GM21786 (cell line): ENCODE measurements at regions not wholly inside any gene's neighbourhood (a gene's known extent, or its start where the extent isn't known, plus 50 kb on each side); places are given as distances from the start of the nearest gene placed in this dataset.
"Not testable (repeated sequence)": the region's sequence is repeated elsewhere in the genome, so short reads cannot be mapped to it uniquely, and the experiment has no call there.

Experiments used
- ATAC-seq: cut with Tn5 transposase; IDR thresholded peaks from one replicate; pipeline ENCODE4 v1.9.1; 2021; ENCODE audit not compliant: unreplicated experiment

DNA sequence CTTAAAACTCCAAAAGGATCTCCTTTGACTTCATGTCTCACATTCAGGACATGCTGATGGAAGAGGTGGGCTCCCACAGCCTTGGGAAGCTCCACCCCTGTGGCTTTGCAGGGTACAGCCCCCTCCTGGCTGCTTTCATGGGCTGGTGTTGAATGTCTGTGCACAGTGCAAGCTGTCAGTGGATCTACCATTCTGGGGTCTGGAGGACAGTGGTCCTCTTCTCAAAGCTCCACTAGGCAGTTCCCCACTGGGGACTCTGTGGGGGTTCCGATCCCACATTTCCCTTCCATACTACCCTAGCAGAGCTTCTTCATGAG, 150.2 kb upstream of the FBXL17 start:
- ATAC-seq: not testable (repeated sequence)

DNA sequence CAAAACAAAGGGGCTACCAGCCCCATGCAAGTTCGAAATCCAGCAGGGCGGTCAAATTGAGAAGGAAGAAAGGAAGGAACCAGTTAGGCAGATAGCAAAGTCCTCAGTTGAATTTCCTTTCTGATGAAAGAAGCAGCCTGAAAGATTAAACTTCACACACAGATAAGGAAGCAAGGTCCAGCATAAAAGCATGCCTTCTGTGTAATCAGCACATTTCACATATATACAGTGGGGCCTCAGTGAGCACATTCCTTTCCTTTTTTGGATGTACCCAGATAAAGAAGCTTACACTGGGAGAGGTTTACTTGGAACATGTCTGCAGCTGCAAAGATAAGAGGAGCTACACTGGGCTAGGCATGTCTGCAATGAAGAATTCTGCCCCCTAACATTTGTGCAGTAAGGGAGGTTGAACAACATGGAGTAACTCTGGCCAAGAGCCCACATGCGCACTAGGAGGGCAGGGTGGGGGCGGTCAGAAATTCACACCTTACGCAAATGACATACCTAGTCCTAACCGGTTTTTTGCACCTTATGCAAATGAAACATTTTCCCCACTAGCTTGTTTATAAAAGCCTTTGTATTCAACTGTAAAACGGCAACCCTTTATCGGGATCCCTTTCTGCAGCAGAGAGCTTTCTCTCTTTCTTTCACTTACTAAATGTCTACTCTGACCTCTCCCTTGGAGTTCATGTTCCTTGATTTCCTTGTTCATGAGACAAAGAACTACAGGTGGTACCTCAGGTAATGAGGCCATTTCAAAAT, 149.7 kb upstream of the FBXL17 start:
- no peak for ATAC-seq

DNA sequence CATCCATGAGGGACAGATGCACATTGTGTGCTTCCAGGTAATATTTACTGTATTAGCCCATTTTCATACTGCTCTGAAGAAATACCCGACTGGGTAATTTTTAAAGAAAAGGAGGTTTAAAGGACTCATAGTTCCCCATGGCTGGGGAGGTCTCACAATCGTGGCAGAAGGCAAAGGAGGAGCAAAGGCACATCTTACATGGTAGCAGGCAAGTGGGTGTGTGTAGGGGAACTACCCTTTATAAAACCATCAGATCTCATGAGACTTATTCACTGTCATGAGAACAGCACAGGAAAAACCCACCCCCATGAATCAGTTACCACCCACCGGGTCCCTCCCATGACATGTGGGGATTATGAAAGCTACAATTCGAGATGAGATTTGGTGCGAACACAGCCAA, 148.8 kb upstream of the FBXL17 start:
- ATAC-seq: no peak

DNA sequence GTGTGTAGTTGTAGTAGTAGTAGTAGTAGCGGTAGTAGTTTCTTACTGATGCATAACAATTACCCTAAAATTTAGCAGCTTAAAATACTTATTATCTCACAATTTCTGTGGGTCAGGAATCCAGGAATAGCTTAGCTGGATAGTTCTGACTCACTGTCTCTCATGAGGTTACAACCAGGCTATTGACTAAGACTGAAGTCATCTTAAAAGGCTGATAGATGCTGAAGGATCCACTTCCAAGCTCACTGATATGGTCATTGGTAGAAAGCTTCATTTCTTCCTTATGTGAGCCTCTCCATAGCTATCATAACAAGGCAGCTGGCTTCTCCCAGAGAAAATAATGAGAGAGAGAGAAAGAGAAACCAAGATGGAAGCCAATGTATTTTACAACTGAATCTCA, 147.5 kb upstream of the FBXL17 start:
- no peak for ATAC-seq

DNA sequence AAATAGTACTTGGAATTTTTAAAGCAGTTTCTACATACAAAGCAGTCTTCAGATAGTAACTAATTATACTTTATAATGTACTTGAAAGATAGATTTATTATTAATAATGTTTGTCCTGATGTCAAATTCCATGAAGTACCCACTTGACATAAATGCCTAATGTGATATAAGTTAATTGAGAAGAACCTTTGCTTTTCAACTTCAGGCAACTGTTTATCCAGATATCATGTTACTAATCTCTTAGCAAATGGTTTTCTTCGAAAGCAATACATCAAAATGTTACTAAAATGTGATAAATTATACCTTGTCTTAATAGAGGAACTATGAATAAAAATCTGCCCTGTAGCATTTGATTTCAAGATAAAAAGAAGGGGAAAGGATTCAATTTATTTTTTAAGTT, 146.8 kb upstream of the FBXL17 start:
- no peak for ATAC-seq

DNA sequence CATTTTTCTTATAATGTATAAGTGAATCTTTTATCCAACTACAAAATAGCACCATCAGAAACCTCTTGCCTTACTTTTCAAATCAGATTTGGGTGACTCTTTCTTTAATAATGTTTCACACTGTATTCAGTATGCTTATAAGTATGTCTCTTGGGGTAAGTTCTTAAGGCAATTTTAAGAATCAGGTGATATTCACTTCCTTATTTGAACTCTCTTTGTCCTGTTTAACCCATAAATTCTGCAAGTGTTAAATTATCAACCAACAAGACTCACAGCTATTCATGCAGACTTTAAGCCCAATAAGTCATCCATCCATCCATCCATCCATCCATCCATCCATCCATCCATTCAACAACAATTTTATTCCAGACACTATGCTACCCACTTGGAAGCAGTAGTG, 142.7 kb upstream of the FBXL17 start:
- no peak for ATAC-seq

DNA sequence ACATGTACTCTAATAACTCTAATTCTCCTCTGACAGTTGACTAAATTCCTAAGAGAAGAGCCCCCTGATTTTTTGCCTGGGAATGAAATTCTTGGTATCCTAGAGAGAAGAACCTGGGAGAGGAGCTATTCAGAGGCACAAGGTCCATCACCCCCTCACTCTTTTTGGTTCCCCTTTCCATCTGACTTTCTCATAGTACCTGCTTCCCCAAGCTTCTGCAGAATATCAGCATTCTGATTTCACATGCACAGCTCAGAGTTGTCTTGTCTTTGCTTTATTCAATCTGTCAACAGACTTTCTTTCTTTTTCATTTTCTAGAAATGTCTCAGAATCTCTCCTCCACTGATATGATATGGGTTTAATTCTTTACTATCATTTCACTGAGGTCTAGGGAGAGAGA, 141.5 kb upstream of the FBXL17 start:
- ATAC-seq: no peak

DNA sequence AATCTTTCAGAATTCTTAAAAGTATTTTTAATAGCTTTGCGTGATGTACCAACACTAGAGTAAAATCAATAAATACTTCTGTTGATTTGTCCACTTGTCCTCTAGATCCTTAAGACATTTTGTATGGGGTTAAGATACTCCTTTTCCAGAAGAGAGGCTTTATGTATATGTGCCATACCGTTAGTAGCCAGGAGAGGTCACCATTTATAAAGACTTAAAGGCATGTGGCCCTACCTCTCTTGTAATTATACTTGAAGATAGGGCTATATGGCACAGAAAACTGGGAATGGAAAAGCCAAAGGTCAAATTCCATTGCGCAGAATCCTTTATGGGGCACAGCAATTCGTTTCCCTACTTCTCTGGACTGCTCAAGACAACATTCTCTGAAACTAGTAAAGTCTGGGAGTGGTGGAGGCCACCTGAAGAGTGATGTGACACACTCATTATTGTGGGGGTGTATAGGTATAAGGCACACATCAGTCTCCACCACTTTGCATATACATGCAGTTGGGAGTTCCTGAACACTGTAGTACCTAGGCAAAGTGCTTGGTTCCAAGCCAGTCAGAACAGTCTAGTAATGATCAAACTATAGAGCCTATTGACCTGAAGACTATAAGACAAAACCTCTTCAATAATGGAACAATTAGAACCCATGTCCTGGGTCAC, 140.1 kb upstream of the FBXL17 start:
- ATAC-seq: peak; percentile 48

DNA sequence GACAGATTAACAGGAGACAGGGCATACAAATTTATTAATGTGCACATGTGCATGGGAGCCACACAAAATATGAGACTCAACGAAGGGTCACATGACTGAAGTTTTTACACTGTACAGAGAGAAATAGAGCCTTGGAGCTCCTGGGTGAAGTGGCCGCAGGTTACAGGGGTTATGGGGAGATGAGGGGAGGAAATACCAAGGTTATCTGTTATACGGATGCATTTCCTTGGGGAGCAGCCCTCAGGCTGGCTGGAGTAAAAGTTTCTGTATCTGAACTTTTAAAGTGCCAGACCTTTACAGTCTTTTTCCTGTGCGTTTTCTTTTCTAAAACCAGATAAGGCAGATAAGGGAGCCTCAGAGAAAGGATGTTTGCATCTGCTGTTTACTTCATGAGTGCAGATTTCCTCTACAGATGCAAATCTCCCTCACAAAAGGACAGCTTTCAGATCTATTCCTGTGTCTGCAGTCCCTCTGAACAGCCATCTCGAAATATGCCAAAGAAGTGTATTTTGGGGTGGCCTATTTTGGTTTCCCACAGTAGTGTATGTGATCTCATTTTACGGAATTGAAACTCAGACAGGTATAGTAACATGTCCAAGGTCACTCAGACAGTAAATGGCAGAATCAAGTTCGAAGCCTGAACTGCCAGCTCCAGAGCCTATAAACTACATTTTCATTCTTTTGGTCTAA, 139.3 kb upstream of the FBXL17 start:
- ATAC-seq: peak; percentile 90

DNA sequence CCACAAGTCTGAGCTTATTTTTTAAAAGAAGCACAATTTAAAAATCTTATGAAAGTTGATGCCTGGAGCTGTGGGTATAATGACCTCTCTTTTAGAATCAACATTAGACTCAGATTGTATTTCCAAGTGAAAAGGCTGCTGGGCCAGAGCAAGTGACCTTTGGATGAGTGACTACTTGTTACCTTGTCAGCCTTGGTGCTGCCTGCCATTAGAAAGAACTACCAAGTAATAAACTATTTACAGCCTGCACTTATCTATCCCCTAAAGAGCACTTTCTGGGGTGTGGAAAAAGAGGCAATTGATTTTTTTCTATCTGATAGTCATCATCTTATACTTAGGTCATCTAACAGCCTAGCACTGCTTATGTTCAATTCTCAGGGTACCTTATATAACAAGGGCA, 134.9 kb upstream of the FBXL17 start:
- ATAC-seq: no peak

DNA sequence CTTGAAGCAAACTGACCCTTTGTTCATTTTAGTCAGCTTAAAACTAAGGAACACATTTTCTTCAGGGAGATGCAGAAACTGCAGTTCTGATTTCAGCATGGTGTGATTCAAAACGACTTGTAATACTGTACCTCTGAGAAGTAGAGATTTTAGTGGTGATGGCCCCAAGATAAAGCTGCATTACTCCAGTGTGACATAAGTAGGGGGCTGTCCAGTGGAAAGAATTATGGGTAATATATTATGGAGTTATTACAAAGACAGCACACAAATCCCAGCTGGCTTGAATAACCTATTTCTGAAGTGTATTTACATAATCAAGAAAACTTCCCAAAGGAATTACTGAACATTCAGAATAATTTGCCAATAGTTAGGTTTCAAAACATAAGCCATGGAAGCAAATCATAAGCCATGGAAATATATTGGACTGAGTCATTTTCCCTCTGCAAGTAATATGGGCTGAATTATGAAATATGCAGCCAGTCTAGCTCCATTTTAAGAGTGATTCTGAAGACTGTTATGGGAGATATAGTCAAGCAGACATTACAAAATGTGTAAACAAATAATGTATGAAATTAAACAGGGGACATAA, 133.7 kb upstream of the FBXL17 start:
- ATAC-seq: no peak

DNA sequence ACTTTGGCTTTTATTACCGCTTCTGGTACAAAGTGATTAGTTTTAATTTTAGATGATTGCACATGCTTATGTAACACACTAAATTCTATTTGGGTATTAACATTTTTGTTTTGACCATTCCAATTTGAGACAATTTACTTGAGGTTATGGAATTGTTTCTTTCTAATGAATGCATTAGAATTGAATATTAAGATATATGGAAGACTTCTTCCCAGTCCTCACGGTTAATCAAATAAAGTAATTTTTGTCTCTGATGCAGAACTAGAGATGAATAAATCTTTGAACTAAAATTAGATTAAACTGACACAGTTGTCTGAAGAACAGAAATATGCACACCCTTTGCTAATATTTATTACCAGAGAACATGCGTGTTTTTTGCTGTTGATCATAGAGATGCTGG, 127.1 kb upstream of the FBXL17 start:
- no peak for ATAC-seq

DNA sequence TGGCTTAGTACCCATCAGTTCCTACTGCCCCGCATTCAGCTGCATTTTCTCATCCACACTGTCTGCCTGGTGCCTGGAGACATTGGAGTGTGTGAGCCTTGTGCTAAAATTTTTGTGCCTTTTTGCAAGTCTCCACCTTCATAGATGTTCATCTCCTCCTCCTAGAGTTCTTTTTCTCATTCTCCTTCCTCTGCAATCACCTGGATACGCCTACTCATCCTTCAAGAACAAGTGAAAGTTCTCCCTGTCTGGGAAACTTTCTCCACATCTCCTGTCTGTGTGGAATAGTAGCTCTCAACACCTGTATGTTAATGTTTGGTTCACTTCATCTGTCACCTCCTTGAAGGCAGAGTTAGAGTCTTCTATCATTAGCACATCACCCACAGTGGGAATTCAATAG, 125.7 kb upstream of the FBXL17 start:
- ATAC-seq: no peak

DNA sequence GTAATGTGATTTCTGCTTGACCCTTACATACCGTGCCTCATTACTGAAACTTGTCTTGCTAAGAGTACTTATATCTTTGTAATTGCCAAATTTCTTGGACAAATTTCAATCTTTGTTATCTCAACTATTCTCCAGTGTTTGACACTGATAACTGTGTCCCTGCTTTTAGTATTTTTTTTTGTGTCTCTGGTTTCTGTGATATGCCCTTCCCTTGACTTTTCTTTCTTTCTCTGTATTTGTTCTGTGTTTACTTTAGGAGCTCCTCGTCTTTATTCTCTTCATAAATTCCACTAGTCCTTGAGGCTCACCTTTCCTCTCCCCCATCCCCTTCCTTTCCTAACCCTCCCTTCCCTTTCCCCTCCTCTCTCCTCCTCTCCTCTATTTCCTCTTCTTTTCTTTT, 123.7 kb upstream of the FBXL17 start:
- ATAC-seq: no peak

DNA sequence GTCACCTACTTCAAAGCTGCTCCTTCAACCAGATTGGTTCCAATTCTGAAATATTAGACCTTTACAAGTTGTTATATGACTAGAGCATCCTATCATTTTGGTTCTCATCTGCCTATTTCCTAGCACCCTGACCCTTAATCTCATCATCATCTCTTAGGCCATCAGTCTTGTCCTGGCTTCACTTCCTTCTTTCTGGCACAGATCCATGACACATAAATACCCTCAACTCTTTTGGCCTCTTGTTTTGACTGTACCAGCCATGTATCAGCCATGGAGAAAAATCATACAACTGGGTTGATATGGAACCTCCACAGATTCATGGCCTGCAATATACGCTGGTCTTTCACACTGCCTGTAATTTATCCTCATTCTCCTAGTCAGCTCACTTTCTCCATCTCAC, 123.1 kb upstream of the FBXL17 start:
- ATAC-seq: no peak

DNA sequence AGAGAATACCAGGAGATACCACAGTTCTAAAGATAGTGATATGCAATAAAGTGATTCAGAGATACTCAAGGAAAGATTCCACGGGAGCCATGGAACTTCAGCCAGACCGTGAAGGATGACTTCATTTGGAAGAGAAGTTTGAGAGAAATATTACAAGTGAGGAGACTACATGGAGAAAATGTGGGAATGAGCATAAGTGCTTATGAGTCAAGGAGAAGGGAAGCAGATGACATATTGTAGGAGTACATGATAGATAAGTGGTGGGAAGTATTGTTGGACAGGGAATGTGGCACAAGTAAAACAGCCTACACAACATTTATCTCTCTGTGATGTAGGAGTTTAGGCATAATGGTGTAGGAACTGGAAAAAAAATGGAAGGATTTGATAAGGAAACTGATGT, 122.1 kb upstream of the FBXL17 start:
- no peak for ATAC-seq

DNA sequence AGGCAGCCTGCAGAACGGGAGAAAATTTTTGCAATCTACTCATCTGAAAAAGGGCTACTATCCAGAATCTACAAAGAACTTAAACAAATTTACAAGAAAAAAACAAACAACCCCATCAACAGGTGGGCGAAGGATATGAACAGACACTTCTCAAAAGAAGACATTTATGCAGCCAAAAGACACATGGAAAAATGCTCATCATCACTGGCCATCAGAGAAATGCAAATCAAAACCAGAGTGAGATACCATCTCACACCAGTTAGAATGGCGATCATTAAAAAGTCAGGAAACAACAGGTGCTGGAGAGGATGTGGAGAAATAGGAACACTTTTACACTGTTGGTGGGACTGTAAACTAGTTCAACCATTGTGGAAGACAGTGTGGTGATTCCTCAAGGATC, 113.7 kb upstream of the FBXL17 start:
- not testable (repeated sequence) for ATAC-seq

DNA sequence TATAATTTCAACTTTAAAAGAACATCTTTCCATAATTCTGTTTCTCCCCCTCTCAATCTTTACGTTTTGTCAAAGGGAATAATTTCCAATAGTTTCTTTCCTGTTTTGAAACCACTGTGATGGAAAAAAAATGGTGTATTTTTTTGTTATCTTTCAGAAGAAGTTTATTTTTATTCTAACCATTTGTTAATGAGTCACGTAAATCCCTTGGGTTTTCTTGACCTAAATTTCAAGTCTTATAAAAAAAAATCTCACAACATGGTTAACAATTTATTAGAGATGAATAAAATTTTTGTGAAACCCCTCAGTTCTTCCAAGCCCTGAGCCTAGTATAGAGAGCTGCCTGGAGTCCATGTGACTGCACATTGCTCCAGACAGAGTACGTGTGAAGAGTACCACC, 106.1 kb upstream of the FBXL17 start:
- ATAC-seq: no peak

DNA sequence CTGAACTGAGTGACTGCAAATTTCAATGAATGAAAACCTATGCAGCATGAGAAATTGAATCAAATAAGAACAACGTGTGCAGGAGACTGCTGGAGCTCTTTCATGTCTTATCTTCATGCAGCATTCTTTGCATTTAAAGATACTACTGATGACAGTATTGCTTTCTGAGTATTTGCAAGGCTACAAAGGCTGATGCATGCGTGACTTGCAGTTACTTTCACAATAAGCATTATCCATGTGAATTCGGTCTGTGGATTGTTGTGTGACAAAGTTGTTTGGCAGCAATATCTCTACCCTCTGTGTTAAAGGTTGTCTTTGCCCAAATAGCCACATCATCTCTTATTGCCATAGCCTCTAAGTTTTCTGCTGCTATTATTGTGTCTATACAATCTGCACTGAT, 102.1 kb upstream of the FBXL17 start:
- no peak for ATAC-seq

DNA sequence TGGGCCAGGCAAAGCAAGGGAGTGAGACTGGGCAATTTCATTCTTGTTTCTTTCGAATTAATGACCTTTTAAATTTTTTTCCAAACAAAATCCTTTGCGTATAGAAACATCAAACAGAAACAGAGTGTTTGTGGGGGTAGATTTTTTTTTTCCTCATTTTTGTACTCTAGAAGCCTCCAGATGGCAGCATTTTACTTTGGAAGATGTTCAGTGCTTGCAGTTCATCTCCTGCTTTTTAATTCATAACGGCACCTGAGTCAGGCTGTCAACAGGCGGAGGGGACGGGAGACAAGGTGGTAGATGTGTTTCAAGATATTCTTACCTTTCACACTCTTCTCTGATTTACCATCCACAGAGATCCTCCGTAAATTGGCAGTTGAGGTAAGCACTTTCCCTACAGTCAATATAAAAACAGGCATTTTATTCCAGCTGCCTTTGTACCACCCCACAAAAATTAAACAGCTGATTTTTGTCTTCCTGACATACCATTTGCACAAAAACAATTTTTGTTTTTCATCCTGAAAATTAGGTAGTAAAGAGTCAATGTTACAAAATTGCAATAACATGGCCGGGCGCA, 99.5 kb upstream of the FBXL17 start:
- no peak for ATAC-seq

DNA sequence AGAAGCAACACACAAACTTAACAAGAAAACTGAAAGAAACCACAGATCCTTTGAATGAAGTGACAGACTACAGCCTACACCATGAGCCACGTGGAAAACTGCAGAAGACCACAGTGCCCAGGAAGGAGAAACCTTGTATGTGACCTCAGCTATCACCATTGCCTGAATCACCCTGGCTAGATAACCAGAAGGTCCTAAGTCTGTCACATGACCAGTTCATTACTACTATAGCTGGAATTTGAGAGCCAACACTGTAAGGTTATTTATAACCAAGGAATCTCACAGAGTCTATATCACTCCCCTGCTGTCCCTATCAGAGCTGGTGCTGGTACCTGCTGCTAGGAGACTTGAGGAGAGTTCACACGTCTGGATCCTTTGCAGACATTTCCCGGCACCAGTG, 90.3 kb upstream of the FBXL17 start:
- ATAC-seq: no peak

DNA sequence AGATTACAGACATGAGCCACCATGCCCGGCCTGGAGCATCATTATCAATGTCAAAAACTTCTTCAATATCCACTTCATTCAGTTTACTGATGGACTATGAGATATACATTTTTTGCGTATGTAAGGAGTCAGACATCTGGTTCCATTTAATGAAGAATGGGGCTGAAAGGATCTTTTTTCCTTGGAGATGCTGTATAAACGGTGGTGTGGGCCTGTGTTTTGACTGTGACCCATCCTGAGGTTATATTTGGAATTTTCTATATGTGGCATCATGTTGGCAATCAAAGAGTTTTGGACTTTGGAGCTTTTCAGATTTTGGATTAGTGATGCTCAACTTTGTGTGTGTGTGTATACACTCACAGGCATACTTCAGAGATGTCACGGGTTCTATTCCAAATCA, 85.7 kb upstream of the FBXL17 start:
- no peak for ATAC-seq
